ENCODE measurements at regions not wholly inside any gene's neighbourhood (a gene's known extent, or its start where the extent isn't known, plus 50 kb on each side); places are given as distances from the start of the nearest gene placed in this dataset.

- TF ChIP-seq SMC3 (IDR thresholded peaks at IDR 0.05; ENCODE audit: low read depth, low read length) (no peak), RCOR1 (IDR thresholded peaks at IDR 0.05; ENCODE audit: insufficient replicate concordance, low read length) (no peak), CTCF (conservative IDR thresholded peaks at IDR 0.05; ENCODE audit: low read depth, low read length) (no peak), MAZ (IDR thresholded peaks at IDR 0.05; ENCODE audit: borderline replicate concordance, low read depth, low read length) (no peak), CEBPB (IDR thresholded peaks at IDR 0.05; ENCODE audit: low read depth, low read length) (no peak)
Measured at GRCh38 chr5:113824307-113824706, 310.8 kb downstream of the YTHDC2 start.
